ENCODE measurements at regions not wholly inside any gene's neighbourhood (a gene's known extent, or its start where the extent isn't known, plus 50 kb on each side); places are given as distances from the start of the nearest gene placed in this dataset.

- DNase-seq = no peak
Observed at GRCh38 chr3:106840319-106840718, 536.9 kb upstream of the CCDC54 start.

GRCh38 chr3:106842151-106842550 is 535.1 kb upstream of the CCDC54 start:
- DNase-seq = no peak

- no peak for DNase-seq
Observed at GRCh38 chr3:106844638-106845037, 532.6 kb upstream of the CCDC54 start.

DNA sequence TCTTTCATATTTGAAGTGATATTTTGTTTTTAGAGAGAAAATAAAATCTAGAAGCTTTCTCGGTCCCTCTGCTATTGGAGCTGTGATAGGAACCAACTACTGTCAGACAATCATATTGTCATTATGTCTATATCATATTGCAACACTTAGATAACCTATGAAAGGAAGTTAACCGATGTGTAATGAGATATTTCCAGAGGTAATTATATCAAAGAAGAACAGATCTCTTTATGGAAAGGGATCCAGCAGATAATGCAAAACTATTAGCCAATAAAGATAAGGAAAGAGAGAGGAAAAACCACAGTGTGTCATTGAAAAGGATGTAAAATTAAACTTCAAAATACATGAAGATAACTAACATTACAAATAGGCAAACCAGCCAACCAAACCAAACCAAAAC is 529.1 kb upstream of the CCDC54 start:
- no peak for DNase-seq

DNA sequence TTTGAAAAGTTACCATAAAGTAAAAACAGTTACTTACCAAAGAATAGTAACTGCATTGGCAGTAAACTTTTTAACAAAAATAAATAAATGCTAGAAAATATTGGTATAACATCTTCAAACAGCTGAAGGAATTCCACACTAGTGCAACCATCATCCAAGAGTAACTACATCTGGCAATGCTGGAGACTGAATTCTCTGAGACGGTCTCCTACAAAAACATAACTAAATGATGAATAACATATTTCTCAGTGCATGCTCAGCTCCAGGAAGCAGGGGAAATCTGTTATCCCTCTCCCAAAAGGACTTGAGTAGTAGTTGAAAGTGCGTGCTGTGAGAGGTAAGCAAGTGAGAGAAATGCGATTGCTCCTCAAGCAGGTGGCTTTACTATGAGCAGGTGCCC is 526.8 kb upstream of the CCDC54 start:
- no peak for DNase-seq

GRCh38 chr3:106858321-106858720 is 518.9 kb upstream of the CCDC54 start:
- DNase-seq = peak; percentile 6

DNA sequence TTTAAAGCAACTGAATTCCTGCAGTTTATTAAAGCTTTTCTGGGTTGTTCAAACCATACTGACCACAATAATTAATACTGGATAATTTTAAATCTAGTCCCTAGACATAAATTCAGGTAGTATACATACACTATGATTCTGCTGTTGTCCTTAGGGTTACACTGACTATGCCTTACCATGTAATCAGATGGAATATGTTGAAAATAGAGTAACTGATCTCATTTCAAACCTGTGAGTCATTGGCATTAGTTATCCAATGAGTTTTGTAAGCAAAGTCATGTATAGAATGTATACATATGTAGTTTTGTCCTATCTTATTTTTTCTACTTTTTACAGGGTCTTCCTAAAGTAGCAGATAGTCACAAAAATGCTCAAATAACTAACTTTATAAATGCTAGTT is 517.1 kb upstream of the CCDC54 start:
- DNase-seq = no peak

GRCh38 chr3:106862067-106862466 is 515.2 kb upstream of the CCDC54 start:
- DNase-seq = no peak

- no peak for DNase-seq
Observed at GRCh38 chr3:106877627-106878026, 499.6 kb upstream of the CCDC54 start.

GRCh38 chr3:106880206-106880605 is 497.0 kb upstream of the CCDC54 start:
- no peak for DNase-seq

DNA sequence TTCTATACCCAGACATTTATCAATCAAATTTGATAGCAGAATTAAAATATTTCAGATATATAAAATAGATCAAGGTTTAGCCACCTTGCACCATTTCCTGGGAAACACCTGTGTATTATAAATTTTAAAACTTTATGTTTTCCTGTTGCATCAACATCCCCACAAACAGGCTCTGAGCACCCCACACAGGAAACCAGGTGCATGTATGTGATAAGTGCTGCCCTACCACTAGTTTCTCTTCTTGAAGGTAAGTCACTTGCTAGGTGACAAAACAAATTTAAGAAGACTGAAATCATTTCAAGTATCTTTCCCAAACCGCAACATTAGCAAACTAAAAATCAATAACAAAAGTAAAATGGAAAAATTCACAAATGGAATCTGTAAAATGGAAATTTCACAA is 496.1 kb upstream of the CCDC54 start:
- no peak for DNase-seq

DNA sequence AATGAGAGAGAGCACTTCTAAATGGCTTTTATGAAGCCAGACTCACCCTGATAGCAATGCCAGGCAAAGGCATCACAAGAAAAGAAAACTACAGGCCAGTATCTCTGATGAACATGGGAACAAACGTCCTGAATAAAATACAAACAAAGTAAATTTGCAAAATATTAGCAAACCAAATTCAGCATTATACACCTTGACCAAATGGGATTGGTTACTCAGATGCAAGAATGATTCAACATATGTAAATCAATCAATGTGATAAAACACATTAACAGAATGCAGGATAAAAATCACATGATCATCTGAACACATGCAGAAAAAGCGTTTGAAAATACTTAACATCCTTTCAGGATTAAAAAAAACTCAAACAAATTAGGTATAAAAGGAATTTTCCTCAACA is 494.9 kb upstream of the CCDC54 start:
- no peak for DNase-seq

DNA sequence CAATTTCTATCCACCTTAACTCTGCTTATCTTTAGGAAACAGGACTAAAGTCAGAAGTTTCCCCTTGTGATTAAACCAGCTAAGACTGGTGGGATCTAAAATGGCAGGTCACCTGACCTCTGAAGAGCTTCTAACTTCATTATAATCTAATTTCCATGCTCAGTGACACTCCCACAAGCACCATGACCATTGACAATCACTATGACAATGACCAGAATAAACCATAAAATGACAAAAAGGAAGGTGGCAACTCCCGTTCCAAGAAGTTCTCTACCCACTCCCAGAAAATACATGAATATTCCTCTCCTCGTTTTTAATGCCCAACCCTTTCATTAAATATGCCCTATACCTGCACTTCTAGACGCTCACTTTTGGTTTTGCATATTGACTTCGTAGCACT is 471.2 kb upstream of the CCDC54 start:
- DNase-seq = no peak

DNA sequence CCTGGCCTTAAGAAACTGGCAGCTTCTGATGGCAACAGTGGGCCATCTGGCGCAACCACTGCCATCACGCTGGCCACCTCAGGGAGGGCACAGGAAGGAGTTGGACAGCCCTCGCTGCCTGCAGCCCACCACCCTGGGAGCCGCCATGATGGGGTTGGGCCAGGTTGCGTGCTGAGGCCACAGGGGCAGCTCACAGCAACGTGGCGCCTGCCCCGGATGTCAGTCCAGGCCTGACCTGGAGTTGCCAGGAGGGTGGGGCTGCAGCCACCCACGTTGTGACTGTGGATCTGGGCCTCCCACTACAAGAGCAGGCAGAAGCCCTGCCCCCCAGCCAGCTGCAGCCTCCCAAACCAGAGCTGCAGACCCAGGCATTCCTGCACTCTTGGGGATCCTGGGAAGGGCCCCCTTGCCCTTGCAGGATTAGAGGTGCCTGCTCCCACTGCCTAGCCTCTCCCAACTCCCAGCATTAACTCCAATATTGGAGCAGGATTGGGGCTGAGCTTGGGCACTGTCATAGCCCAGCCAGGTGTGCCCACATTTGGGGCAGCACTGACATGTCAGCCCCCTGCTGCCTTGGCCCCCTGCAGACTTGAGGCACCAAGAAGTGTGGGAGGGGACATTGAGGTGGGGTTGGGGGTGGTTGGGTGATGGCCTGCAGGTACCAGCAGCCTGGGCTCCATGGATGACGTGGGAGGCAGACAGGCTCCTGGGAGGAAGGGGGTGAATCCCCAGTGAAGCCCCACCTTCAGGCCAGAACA is 468.9 kb upstream of the CCDC54 start:
- no peak for DNase-seq

DNA sequence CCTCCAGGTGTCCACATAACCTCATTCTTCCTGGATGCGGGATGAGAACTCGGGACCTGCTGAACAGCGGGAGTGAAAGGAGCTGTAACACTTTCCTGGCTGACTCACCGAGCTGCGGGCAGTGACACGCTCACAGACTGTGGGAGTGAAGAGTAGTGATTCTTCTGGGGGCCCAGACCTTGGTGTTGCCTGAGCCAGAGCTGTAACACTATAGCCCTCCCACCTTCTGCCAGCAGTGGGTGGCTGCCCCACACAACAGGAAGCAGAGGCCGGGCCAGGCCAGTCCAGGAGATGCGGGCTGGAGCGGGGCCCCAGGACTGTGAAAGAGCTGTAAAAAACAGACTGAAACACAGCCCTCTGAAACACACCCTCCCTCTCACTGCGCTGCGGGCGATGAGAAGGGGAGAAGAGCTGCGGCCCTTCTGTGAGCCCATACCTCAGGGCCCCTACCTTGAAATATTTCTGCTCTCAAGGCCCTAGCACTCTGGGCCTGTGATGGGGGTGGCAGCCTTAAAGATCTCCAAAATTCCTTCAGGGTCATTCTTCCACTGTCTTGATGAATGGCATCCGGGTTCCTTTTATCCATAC is 464.0 kb upstream of the CCDC54 start:
- DNase-seq = no peak

DNA sequence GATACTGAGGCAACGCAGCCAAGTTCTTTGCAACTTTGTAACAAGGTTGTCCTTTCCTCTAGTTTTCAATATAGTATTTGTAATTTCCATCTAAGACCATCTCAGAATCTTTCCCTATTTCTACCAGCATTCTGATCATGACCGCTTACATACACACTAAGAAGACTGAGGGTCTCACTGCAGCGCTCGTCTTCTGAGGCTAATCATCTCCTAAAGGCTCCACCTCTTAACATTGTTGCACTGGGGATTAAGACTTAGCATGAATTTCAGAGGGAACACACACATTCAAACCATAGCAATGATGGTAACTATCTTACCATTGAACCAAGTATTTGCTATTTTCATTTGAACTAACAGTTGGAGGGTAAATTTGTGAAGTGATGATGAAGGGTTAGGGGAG is 463.3 kb upstream of the CCDC54 start:
- DNase-seq = no peak

- DNase-seq = no peak
Observed at GRCh38 chr3:106920609-106921008, 456.6 kb upstream of the CCDC54 start.

DNA sequence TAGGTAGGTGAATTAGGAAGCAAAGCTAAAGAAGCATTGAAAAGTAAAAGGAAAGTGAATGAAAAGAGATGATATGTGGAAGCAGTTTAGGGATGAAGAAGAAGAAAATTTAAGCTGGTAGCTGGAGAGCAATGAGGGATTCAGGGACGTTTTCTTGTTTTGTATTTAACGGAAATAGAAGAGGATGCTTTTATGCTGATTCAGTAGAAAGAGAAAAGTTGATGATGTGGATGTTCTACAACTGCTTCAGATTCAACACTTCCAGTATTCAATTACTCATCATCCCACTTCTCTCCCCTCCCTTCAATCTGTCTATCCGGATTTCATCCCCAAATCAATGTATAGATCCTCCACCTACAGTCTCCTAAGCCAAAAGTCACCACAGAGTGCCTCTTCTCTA is 448.2 kb upstream of the CCDC54 start:
- no peak for DNase-seq

DNA sequence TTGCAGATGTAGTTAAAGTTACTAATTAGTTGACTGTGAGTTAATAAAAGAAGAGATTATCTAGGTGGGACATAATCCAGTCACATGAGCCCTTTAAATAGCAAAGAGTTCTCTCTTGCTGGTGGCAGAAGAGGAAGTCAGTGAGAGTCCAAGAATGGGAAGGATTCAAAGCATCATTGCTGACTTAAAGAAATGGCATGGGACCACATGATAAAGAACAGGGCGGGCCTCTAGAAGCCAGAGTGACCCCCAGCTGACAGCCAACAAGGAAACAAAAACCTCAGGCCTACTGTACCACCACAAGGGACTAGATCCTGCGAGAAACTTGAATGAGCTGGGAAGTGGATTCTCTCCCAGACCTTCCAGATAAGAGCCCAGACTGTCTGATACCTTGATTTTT is 447.2 kb upstream of the CCDC54 start:
- DNase-seq = peak; percentile 1

DNA sequence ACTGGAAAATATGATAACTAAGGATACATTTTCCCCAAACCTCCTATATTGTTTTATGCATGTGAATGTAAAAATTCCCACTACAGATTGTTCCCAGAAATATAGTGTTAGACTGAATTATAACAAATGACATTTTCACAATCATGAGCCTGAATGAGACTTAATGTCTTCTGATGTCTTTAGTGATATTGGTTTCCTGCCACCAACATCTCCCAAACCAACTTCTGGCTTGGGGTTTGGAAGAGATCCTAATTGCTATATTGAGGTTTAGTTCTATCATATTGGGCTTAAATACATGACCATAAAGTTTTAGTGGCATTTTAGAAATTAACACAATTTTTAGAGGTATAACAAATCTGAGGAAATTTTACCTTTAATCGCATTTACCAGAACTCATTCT is 445.3 kb upstream of the CCDC54 start:
- DNase-seq = no peak

DNA sequence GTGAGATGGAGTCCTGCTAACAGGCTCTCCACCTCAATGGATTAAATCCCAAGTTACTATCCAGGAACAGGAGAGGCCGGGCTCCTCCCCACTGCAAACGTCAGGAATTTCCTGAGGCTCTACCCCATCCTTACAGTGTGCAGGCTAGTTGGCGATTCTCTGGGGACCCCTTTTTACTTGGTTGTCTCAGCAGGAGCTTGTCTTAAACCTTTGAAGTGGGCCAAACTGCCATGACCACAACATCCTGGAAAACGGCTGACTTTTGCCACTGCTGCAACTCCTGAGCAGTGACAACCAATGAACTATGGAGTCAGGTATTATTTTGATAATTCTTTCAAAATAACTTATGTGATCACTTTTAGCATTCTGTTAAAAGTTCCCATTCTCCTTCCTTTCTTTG is 440.9 kb upstream of the CCDC54 start:
- no peak for DNase-seq

DNA sequence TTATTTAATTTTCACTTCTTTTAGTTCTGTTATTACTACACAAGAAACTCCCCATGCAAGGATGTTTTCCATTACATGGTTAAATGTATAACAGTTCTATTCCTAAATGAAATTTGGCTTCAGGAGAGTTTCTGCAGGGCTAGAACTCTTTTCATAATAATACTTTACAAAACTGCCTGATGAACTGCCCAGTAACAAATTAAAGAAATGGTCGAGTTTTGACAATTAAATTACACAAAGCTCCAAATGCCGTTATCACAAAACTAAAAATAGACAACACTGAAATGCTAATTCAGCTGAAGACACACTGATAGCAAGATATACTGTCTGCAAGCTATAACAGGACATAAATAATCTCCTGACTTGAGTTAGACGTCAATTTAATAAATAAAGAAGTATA is 435.2 kb upstream of the CCDC54 start:
- DNase-seq = no peak

- no peak for DNase-seq
Observed at GRCh38 chr3:106943071-106943470, 434.2 kb upstream of the CCDC54 start.

DNA sequence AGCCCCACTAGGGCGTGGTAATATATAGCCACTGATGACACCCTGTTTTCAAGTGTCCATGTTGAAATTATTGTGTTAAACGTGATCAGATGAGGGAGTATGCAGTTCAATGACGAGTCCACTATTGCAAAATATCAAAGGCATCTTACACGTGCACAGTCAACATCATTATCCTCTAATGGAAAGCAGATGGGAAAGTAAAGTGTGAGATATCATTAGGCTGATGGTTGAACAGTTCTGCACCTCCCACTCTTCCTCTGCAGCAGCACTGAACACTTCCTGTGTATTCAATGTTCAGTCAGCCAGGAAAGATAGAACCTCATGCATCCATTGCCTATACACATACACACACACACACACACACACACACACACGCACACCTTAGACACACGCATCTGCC is 431.8 kb upstream of the CCDC54 start:
- no peak for DNase-seq

GRCh38 chr3:106946866-106947265 is 430.4 kb upstream of the CCDC54 start:
- no peak for DNase-seq

Measured in hematopoietic multipotent progenitor cell treated with erythropoietin and hydrocortisone succinate and interleukin-3 and kit ligand, for 4 days (in vitro differentiated cells).